AG04450 (cell line): ENCODE measurements at regions not wholly inside any gene's neighbourhood (a gene's known extent, or its start where the extent isn't known, plus 50 kb on each side); places are given as distances from the start of the nearest gene placed in this dataset.

Experiments used
- CTCF ChIA-PET: fragments of 300-600, 350-600 bp; formaldehyde crosslinking; extraction: SDS; loops from one replicate; lab custom pipeline; 2022; ENCODE audit warnings: antibody characterized with exemption, inconsistent platforms; lab: Charles Lee
- POLR2A ChIA-PET: fragments of 350-600 bp; formaldehyde crosslinking; extraction: SDS; loops from one replicate; lab custom pipeline; 2021; ENCODE audit warnings: antibody characterized with exemption, inconsistent platforms; lab: Yijun Ruan, JAX
- DNase-seq: peaks from one replicate; pipeline ENCODE4 v3.0.0-alpha.2; 2011; ENCODE audit warnings: low read depth, low spot score
- H3K27ac ChIP-seq: one replicate; pipeline ENCODE4 v1.5.1; 2012; ENCODE audit warnings: low read depth, low read length, control low read depth
- H3K27me3 ChIP-seq: one replicate; pipeline ENCODE4 v1.6.0; 2012; ENCODE audit warnings: low read length; ENCODE audit not compliant: control insufficient read depth, insufficient read depth
- H3K4me3 ChIP-seq: 2 replicates; pipeline ENCODE4 v1.5.1; 2011; ENCODE audit warnings: mild to moderate bottlenecking, low read depth, low read length, control low read depth
- H3K9me3 ChIP-seq: 2 replicates; pipeline ENCODE4 v1.5.1; 2012; ENCODE audit warnings: low read length; ENCODE audit not compliant: control insufficient read depth, insufficient read depth
- TF ChIP-seq, protein P1 (sequence below): IDR thresholded peaks from 2 replicates; pipeline ENCODE4 v1.5.1; 2011; ENCODE audit warnings: low read depth, low read length, control low read depth, inconsistent platforms

DNA sequence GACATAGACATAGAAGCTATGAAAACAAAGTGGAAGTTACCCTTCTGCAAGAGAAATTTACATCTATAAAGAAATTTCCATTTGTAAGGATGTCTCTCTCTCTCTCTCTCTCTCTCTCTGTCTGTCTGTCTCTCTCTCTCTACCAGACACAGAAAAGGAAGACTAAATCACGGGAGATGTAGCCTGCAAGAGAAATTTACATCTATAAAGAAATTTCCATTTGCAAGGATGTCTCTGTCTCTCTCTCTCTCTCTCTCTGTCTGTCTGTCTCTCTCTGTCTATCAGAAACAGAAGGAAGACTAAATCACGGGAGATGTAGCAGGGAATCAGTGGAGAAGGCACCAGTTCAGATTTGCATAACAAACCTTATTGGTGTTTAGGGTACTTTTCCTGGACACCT is 65.6 kb upstream of the CTSO start:
- Histone ChIP-seq H3K27me3 (no peaks in the 10 kb centered on the region), H3K4me3 (no peak overlapping the region), H3K27ac (no peak overlapping the region), H3K9me3 (no peaks in the 10 kb centered on the region)
- ChIA-PET POLR2A (no interaction called here), CTCF (no interaction called here)
- TF ChIP-seq, protein P1, sequence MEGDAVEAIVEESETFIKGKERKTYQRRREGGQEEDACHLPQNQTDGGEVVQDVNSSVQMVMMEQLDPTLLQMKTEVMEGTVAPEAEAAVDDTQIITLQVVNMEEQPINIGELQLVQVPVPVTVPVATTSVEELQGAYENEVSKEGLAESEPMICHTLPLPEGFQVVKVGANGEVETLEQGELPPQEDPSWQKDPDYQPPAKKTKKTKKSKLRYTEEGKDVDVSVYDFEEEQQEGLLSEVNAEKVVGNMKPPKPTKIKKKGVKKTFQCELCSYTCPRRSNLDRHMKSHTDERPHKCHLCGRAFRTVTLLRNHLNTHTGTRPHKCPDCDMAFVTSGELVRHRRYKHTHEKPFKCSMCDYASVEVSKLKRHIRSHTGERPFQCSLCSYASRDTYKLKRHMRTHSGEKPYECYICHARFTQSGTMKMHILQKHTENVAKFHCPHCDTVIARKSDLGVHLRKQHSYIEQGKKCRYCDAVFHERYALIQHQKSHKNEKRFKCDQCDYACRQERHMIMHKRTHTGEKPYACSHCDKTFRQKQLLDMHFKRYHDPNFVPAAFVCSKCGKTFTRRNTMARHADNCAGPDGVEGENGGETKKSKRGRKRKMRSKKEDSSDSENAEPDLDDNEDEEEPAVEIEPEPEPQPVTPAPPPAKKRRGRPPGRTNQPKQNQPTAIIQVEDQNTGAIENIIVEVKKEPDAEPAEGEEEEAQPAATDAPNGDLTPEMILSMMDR, result no peak
- no peak for DNase-seq

DNA sequence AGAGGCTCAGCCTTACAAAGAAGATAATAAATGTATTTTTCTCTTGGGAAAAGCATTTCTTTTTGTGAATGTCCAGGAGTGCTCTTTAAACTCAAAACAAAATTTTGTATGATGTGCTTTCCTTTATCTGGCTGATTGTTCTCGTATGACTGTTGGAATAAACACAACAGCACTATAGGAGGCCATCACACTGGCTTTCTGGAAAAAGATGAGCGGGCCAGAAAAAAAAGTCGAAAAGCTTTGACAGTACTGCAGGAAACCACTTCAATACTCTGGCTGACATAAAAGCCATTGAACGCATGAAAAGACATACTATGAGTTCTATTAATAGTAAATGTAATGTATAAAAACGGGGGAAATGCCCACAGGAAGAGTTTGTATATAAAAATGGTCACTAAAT is 64.7 kb upstream of the CTSO start:
- Histone ChIP-seq H3K9me3 (no peaks in the 10 kb centered on the region), H3K4me3 (no peak overlapping the region), H3K27me3 (no peaks in the 10 kb centered on the region), H3K27ac (no peak overlapping the region)
- CTCF ChIA-PET, result no interaction called here
- DNase-seq, result no peak
- TF ChIP-seq, protein P1, result no peak
- POLR2A ChIA-PET, result no interaction called here

DNA sequence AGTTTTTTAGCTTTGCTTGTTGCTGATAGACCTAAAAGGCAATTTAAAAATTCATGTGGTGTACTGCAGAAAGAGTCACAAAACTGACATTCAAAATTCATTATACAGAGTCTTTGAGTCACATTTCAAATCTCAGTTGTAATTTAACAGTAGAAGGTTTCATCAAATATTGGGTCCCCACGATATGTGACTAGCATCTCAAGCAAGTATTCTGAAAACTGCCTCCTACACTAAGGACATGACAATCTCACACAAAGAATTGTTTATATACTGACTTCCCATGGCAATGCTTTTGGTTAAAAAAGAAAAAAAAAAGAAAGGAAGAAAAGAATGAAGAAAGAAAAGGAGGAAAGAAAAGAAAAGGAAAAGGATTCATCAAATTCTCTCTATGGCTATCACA is 62.1 kb upstream of the CTSO start:
- TF ChIP-seq, protein P1, result no peak
- ChIA-PET CTCF (no interaction called here), POLR2A (no interaction called here)
- Histone ChIP-seq H3K27me3 (no peaks in the 10 kb centered on the region), H3K9me3 (no peaks in the 10 kb centered on the region), H3K27ac (no peak overlapping the region), H3K4me3 (no peak overlapping the region)
- no peak for DNase-seq

DNA sequence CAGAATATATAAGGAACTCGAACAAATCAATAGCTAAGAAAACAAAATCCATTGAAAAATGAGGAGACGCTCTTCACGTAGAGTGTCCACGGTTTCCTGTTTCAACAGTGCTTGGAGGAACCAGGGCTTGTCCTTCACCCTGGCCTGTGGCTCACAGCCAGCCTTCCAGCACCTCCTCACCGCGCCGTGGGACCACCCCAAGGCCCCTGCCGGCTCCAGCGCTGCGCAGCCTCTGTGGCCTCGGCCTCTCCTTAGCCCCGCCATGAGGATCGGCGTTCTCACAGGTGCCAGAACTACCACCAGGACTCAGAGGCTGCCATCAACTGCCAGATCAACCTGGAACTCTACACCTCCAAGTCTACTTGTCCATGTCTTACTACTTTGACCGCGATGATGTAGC is 52.5 kb upstream of the CTSO start:
- H3K27me3 ChIP-seq, result no peaks in the 10 kb centered on the region
- H3K27ac ChIP-seq, result no peak overlapping the region
- TF ChIP-seq, protein P1, result no peak
- H3K9me3 ChIP-seq, result no peaks in the 10 kb centered on the region; the same call in 1 of the 2 replicates
- POLR2A ChIA-PET, result no interaction called here
- CTCF ChIA-PET, result no interaction called here
- no peak overlapping the region for H3K4me3 ChIP-seq
- DNase-seq, result no peak
